ENCODE measurements at regions not wholly inside any gene's neighbourhood (a gene's known extent, or its start where the extent isn't known, plus 50 kb on each side); places are given as distances from the start of the nearest gene placed in this dataset.

- TF ChIP-seq, protein P1, sequence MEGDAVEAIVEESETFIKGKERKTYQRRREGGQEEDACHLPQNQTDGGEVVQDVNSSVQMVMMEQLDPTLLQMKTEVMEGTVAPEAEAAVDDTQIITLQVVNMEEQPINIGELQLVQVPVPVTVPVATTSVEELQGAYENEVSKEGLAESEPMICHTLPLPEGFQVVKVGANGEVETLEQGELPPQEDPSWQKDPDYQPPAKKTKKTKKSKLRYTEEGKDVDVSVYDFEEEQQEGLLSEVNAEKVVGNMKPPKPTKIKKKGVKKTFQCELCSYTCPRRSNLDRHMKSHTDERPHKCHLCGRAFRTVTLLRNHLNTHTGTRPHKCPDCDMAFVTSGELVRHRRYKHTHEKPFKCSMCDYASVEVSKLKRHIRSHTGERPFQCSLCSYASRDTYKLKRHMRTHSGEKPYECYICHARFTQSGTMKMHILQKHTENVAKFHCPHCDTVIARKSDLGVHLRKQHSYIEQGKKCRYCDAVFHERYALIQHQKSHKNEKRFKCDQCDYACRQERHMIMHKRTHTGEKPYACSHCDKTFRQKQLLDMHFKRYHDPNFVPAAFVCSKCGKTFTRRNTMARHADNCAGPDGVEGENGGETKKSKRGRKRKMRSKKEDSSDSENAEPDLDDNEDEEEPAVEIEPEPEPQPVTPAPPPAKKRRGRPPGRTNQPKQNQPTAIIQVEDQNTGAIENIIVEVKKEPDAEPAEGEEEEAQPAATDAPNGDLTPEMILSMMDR (IDR thresholded peaks at IDR 0.05; ENCODE audit: borderline replicate concordance, control extremely low read depth, extremely low read depth, insufficient read depth, missing control alignments), result peak; percentile 72
- peak; percentile 87 for DNase-seq (ENCODE audit: low spot score)
- in situ Hi-C loops (cut with MboI; ENCODE audit: low sequenced_read_pairs, unreplicated experiment), result loop anchor here (10.0 kb wide), 2 partner anchors 209 to 379 kb away; partner anchors contain the start of gene GPR31
Observed at GRCh38 chr6:166775180-166775922, 148.3 kb upstream of the RPS6KA2 start.

- TF ChIP-seq, protein P1 (IDR thresholded peaks at IDR 0.05; ENCODE audit: borderline replicate concordance, control extremely low read depth, extremely low read depth, insufficient read depth, missing control alignments), result no peak
- in situ Hi-C loops (cut with MboI; ENCODE audit: low sequenced_read_pairs, unreplicated experiment), result loop anchor here (10.0 kb wide), 2 partner anchors 210 to 380 kb away; partner anchors contain the start of gene GPR31
- DNase-seq (ENCODE audit: low spot score), result no peak
Observed at GRCh38 chr6:166774770-166775169, 147.7 kb upstream of the RPS6KA2 start.

DNA sequence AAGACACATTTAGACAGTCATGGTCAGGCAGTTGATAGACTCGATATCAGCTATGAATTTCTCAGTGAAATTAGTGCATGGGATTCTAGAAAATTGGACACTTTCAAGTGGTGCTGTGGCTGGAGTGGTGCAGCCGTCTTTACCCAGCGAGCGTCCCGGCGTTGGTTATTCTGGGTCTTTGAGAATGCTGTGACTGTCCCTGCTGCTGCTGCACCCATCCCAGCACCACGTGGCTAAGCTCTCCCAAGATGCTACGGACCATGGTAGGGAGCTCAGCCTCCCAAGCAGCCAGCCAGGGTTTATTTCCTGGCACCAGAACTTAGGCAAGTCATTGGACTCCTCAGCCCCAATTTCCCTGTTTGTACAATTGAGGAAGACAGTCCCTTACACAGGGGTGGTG, 147.2 kb upstream of the RPS6KA2 start:
- no peak for DNase-seq (ENCODE audit: low spot score)
- in situ Hi-C loops (cut with MboI; ENCODE audit: low sequenced_read_pairs, unreplicated experiment), result loop anchor here (10.0 kb wide), 2 partner anchors 211 to 381 kb away; partner anchors contain the start of gene GPR31
- TF ChIP-seq, protein P1 (IDR thresholded peaks at IDR 0.05; ENCODE audit: borderline replicate concordance, control extremely low read depth, extremely low read depth, insufficient read depth, missing control alignments), result no peak

DNA sequence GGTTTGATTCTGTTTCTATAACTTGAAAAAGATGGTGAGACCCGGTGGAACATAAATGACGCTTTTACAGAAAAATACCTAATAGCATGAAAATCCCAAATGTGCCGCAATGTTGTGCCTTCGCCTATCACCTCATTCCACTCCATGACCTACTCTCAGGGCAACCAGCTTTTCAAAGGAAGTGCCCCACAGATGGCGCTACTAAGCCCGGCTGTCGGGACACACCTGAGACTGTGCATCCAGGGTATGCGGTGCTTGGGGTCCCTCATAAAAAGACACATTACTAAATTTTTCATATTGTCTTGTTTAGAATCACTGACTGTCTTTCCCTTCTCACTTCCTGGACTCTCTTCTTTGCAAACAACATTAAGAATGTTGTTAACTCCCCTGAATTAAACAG, 145.5 kb upstream of the RPS6KA2 start:
- TF ChIP-seq, protein P1 (IDR thresholded peaks at IDR 0.05; ENCODE audit: borderline replicate concordance, control extremely low read depth, extremely low read depth, insufficient read depth, missing control alignments), result no peak
- in situ Hi-C loops (cut with MboI; ENCODE audit: low sequenced_read_pairs, unreplicated experiment), result loop anchor here (10.0 kb wide), 2 partner anchors 212 to 382 kb away; partner anchors contain the start of gene GPR31
- no peak for DNase-seq (ENCODE audit: low spot score)

- no peak for DNase-seq (ENCODE audit: low spot score)
- TF ChIP-seq, protein P1 (IDR thresholded peaks at IDR 0.05; ENCODE audit: borderline replicate concordance, control extremely low read depth, extremely low read depth, insufficient read depth, missing control alignments), result no peak
- in situ Hi-C loops (cut with MboI; ENCODE audit: low sequenced_read_pairs, unreplicated experiment), result loop anchor here (10.0 kb wide), 2 partner anchors 213 to 383 kb away; partner anchors contain the start of gene GPR31
Observed at GRCh38 chr6:166771701-166772100, 144.7 kb upstream of the RPS6KA2 start.

- in situ Hi-C loops (cut with MboI; ENCODE audit: low sequenced_read_pairs, unreplicated experiment), result loop anchor here (10.0 kb wide), 2 partner anchors 214 to 384 kb away; partner anchors contain the start of gene GPR31
- TF ChIP-seq, protein P1 (IDR thresholded peaks at IDR 0.05; ENCODE audit: borderline replicate concordance, control extremely low read depth, extremely low read depth, insufficient read depth, missing control alignments), result no peak
- no peak for DNase-seq (ENCODE audit: low spot score)
Observed at GRCh38 chr6:166770216-166771116, 143.4 kb upstream of the RPS6KA2 start.
